ENCODE measurements at regions not wholly inside any gene's neighbourhood (a gene's known extent, or its start where the extent isn't known, plus 50 kb on each side); places are given as distances from the start of the nearest gene placed in this dataset.

DNA sequence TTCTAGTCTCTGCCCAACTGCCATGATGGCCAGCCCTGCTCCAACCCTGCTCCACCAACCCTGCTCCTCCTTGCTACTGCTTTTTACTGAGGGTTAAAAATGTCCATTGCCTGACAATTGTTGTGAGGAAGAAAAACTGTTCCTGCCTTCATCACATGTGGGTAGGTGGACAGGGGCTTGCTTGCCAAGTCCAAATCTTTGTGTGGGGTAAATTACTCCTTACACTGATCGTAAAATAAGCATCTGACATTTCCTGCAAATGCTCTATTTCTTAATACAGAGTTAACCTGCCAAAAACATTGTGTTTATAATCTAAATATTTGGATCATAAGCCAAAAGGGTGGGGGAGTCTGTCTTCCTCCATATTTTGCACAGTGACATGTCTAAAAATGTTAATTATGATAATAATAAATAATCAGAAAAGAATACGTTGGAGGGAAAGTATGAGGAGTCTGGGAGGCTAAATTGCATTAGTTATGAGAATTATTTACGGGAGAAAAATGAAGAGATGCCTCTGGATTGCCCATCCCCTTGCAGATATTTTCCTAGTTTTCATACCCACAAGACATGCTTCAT lies 242.5 kb upstream of the TBL1XR1 start:
- Histone ChIP-seq H3K9ac (ENCODE audit: low read length) (no peak overlapping the region), H3K79me2 (ENCODE audit: control insufficient read depth, insufficient read depth, low read length) (no peaks in the 10 kb centered on the region), H4K20me1 (ENCODE audit: control insufficient read depth, insufficient read depth, low read length, poor library complexity, severe bottlenecking) (no peaks in the 10 kb centered on the region), H3K27ac (ENCODE audit: low read length in 2 of 2) (no peak overlapping the region), H3K27me3 (replicated peaks in 1 of 4; ENCODE audit: control extremely low read depth in 1 of 4, control insufficient read depth in 3 of 4, insufficient read depth in 4 of 4, low read length in 3 of 4) (no peaks in the 10 kb centered on the region), H3K9me3 (ENCODE audit: control extremely low read depth in 1 of 3, control insufficient read depth in 2 of 3, insufficient read depth in 1 of 3, low read length in 2 of 3) (no peaks in the 10 kb centered on the region), H3K36me3 (replicated peaks in 1 of 2; ENCODE audit: control extremely low read depth in 1 of 2, control insufficient read depth in 1 of 2, extremely low read depth in 1 of 2, insufficient read depth in 2 of 2, low read length in 1 of 2) (no peaks in the 10 kb centered on the region), H3K4me1 (ENCODE audit: control insufficient read depth in 2 of 2, insufficient read depth in 2 of 2, low read length in 2 of 2) (peaks cover 13% of the 10 kb centered on the region in 2 donors), H2AFZ (ENCODE audit: insufficient read depth, low read depth, low read length, poor library complexity, severe bottlenecking) (no peak overlapping the region), H3K4me3 (ENCODE audit: control extremely low read depth in 1 of 5, extremely low read depth in 1 of 5, insufficient read depth in 1 of 5, low read depth in 2 of 5, low read length in 4 of 5) (no peak overlapping the region), H3K4me2 (replicated peaks; ENCODE audit: low read depth, low read length, poor library complexity, severe bottlenecking) (no peak overlapping the region)
- no CpG with 5 or more reads among the region's 3 CpGs for WGBS (ENCODE audit: insufficient coverage)
- ATAC-seq (ENCODE audit: low read depth) (no peak), DNase-seq (no peak)
- ChIA-PET CTCF (no interaction called here), POLR2A (no interaction called here)
- H3K9me3 Mint-ChIP-seq (ENCODE audit: insufficient read depth): no peaks in the 10 kb centered on the region
- intact Hi-C loops (cut with micrococcal nuclease): loop anchor here (10.0 kb wide), 1 partner anchor 385 kb away; no protein-coding TSS in a partner anchor
- no peaks in the 10 kb centered on the region for H3K27me3 Mint-ChIP-seq
- no peak for TF ChIP-seq EZH2 (IDR thresholded peaks at IDR 0.05; ENCODE audit: borderline replicate concordance, insufficient read depth, low read depth, low read length, poor library complexity, severe bottlenecking)
- TF ChIP-seq CTCF (IDR thresholded peaks at IDR 0.05): no peak
- no peak overlapping the region for H3K27ac Mint-ChIP-seq
- no peak overlapping the region for H3K4me3 Mint-ChIP-seq
- peaks cover 19% of the 10 kb centered on the region for H3K4me1 Mint-ChIP-seq

DNA sequence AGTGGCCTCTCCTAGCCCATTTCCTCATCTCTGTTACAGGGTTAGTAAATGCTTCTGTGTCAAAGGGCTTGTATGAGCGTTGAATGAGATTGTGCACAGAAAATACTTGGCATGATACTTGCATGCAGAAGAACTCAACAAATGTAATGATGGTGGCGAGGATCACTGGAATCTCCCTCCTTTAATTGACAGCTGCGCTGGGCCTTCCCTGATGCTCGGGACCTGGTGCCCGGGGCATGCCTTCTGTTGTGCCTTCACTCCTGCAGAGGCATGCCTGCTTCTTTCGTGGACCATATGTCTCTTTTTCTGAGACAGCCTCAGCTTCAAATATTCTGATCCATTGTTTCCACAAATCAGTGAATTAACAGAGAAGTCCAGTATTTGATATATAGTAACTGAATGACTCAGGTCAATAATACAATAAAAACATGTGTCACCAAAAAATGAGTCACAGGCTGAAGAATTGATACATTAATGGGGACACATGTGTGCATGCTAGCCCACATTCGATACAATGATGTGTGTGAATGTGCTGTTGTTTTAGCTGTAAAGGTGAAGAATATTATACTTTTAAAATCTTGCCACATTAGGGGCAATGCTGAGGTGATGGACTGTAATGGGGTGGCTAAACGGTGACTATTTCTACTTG lies 243.3 kb upstream of the TBL1XR1 start:
- Histone ChIP-seq H3K27me3 (replicated peaks in 1 of 4; ENCODE audit: control extremely low read depth in 1 of 4, control insufficient read depth in 3 of 4, insufficient read depth in 4 of 4, low read length in 3 of 4) (no peaks in the 10 kb centered on the region), H4K20me1 (ENCODE audit: control insufficient read depth, insufficient read depth, low read length, poor library complexity, severe bottlenecking) (no peaks in the 10 kb centered on the region), H3K4me1 (ENCODE audit: control insufficient read depth in 2 of 2, insufficient read depth in 2 of 2, low read length in 2 of 2) (peaks cover 13% of the 10 kb centered on the region in 2 donors), H2AFZ (ENCODE audit: insufficient read depth, low read depth, low read length, poor library complexity, severe bottlenecking) (no peak overlapping the region), H3K9ac (ENCODE audit: low read length) (no peak overlapping the region), H3K27ac (ENCODE audit: low read length in 2 of 2) (no peak overlapping the region), H3K9me3 (ENCODE audit: control extremely low read depth in 1 of 3, control insufficient read depth in 2 of 3, insufficient read depth in 1 of 3, low read length in 2 of 3) (no peaks in the 10 kb centered on the region), H3K36me3 (replicated peaks in 1 of 2; ENCODE audit: control extremely low read depth in 1 of 2, control insufficient read depth in 1 of 2, extremely low read depth in 1 of 2, insufficient read depth in 2 of 2, low read length in 1 of 2) (no peaks in the 10 kb centered on the region), H3K4me2 (replicated peaks; ENCODE audit: low read depth, low read length, poor library complexity, severe bottlenecking) (no peak overlapping the region), H3K79me2 (ENCODE audit: control insufficient read depth, insufficient read depth, low read length) (no peaks in the 10 kb centered on the region), H3K4me3 (ENCODE audit: control extremely low read depth in 1 of 5, extremely low read depth in 1 of 5, insufficient read depth in 1 of 5, low read depth in 2 of 5, low read length in 4 of 5) (no peak overlapping the region)
- CTCF ChIA-PET: no interaction called here
- intact Hi-C loops (cut with micrococcal nuclease): loop anchor here (10.0 kb wide), 1 partner anchor 386 kb away; no protein-coding TSS in a partner anchor
- Mint-ChIP-seq H3K27ac (no peak overlapping the region), H3K9me3 (ENCODE audit: insufficient read depth) (no peaks in the 10 kb centered on the region), H3K27me3 (no peaks in the 10 kb centered on the region), H3K4me1 (peaks cover 19% of the 10 kb centered on the region), H3K4me3 (no peak overlapping the region)
- no peak for DNase-seq
- POLR2A ChIA-PET: no interaction called here
- ATAC-seq (ENCODE audit: low read depth): no peak
- 92% methylated on average over 4 of the region's 8 CpGs for WGBS (ENCODE audit: insufficient coverage)
- TF ChIP-seq EZH2 (IDR thresholded peaks at IDR 0.05; ENCODE audit: borderline replicate concordance, insufficient read depth, low read depth, low read length, poor library complexity, severe bottlenecking) (no peak), CTCF (IDR thresholded peaks at IDR 0.05) (no peak)
